MM.1S (cell line): ENCODE measurements at regions not wholly inside any gene's neighbourhood (a gene's known extent, or its start where the extent isn't known, plus 50 kb on each side); places are given as distances from the start of the nearest gene placed in this dataset.

Experiments used
- EZH2 ChIP-seq: fragments of 300-600 bp; sonication (generic); optimal IDR thresholded peaks from 2 replicates; pipeline ENCODE3; 2017; ENCODE audit warnings: low read depth, mild to moderate bottlenecking, antibody characterized with exemption, low read length, mixed read lengths
- EZH2phosphoT487 ChIP-seq: fragments of 300-600 bp; sonication (generic); IDR thresholded peaks from 2 replicates; pipeline ENCODE4 v1.6.1; 2018; ENCODE audit warnings: antibody characterized with exemption, low read length
- TF ChIP-seq, protein P1 (sequence below): fragments of 300-600 bp; sonication (generic); IDR thresholded peaks from 2 replicates; pipeline ENCODE4 v1.5.1; 2016; ENCODE audit warnings: antibody characterized with exemption, low read length, mixed read lengths

- TF ChIP-seq, protein P1, sequence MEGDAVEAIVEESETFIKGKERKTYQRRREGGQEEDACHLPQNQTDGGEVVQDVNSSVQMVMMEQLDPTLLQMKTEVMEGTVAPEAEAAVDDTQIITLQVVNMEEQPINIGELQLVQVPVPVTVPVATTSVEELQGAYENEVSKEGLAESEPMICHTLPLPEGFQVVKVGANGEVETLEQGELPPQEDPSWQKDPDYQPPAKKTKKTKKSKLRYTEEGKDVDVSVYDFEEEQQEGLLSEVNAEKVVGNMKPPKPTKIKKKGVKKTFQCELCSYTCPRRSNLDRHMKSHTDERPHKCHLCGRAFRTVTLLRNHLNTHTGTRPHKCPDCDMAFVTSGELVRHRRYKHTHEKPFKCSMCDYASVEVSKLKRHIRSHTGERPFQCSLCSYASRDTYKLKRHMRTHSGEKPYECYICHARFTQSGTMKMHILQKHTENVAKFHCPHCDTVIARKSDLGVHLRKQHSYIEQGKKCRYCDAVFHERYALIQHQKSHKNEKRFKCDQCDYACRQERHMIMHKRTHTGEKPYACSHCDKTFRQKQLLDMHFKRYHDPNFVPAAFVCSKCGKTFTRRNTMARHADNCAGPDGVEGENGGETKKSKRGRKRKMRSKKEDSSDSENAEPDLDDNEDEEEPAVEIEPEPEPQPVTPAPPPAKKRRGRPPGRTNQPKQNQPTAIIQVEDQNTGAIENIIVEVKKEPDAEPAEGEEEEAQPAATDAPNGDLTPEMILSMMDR, result no peak
- TF ChIP-seq EZH2, result no peak
- no peak for TF ChIP-seq EZH2phosphoT487
Measured at GRCh38 chr2:136234261-136234660, 116.3 kb upstream of the CXCR4 start.
